HG03060 (cell line): ENCODE measurements at regions not wholly inside any gene's neighbourhood (a gene's known extent, or its start where the extent isn't known, plus 50 kb on each side); places are given as distances from the start of the nearest gene placed in this dataset.

Experiments used
- ATAC-seq: cut with Tn5 transposase; IDR thresholded peaks from one replicate; pipeline ENCODE4 v1.9.1; 2021; ENCODE audit warnings: low read depth, moderate number of reproducible peaks; ENCODE audit not compliant: unreplicated experiment

- no peak for ATAC-seq
Observed at GRCh38 chr4:14874990-14875389, 127.3 kb upstream of the CPEB2 start.

GRCh38 chr4:14877246-14878225 is 124.7 kb upstream of the CPEB2 start:
- no peak for ATAC-seq

- no peak for ATAC-seq
Observed at GRCh38 chr4:14878681-14879080, 123.6 kb upstream of the CPEB2 start.

GRCh38 chr4:14879683-14880082 is 122.6 kb upstream of the CPEB2 start:
- no peak for ATAC-seq

- no peak for ATAC-seq
Observed at GRCh38 chr4:14880805-14881204, 121.5 kb upstream of the CPEB2 start.

GRCh38 chr4:14883166-14883565 is 119.1 kb upstream of the CPEB2 start:
- no peak for ATAC-seq

GRCh38 chr4:14883661-14884060 is 118.6 kb upstream of the CPEB2 start:
- ATAC-seq: no peak

GRCh38 chr4:14887842-14888433 is 114.3 kb upstream of the CPEB2 start:
- no peak for ATAC-seq

- no peak for ATAC-seq
Observed at GRCh38 chr4:14888790-14889572, 113.3 kb upstream of the CPEB2 start.

GRCh38 chr4:14892563-14892962 is 109.7 kb upstream of the CPEB2 start:
- no peak for ATAC-seq

GRCh38 chr4:14893713-14894112 is 108.6 kb upstream of the CPEB2 start:
- no peak for ATAC-seq

- no peak for ATAC-seq
Observed at GRCh38 chr4:14894392-14895292, 107.6 kb upstream of the CPEB2 start.

- ATAC-seq: no peak
Observed at GRCh38 chr4:14896656-14897175, 105.6 kb upstream of the CPEB2 start.

- ATAC-seq: no peak
Observed at GRCh38 chr4:14897217-14897616, 105.1 kb upstream of the CPEB2 start.

- ATAC-seq: no peak
Observed at GRCh38 chr4:14898989-14899388, 103.3 kb upstream of the CPEB2 start.

- ATAC-seq: no peak
Observed at GRCh38 chr4:14902342-14902741, 99.9 kb upstream of the CPEB2 start.

GRCh38 chr4:14903321-14903720 is 99.0 kb upstream of the CPEB2 start:
- ATAC-seq: no peak

GRCh38 chr4:14906805-14907204 is 95.5 kb upstream of the CPEB2 start:
- no peak for ATAC-seq

GRCh38 chr4:14908635-14909034 is 93.6 kb upstream of the CPEB2 start:
- no peak for ATAC-seq

GRCh38 chr4:14910411-14910810 is 91.9 kb upstream of the CPEB2 start:
- ATAC-seq: no peak
